ENCODE measurements at regions not wholly inside any gene's neighbourhood (a gene's known extent, or its start where the extent isn't known, plus 50 kb on each side); places are given as distances from the start of the nearest gene placed in this dataset.

GRCh38 chr9:85417674-85418073 is 324.1 kb downstream of the AGTPBP1 start (continued):
- TF ChIP-seq ZNF609 (CRISPR knock-in tag; IDR thresholded peaks at IDR 0.05; ENCODE audit: borderline replicate concordance) (no peak), KDM5B (IDR thresholded peaks at IDR 0.05; ENCODE audit: insufficient replicate concordance, low read depth, low read length) (no peak), ZNF740 (CRISPR knock-in tag; IDR thresholded peaks at IDR 0.05) (no peak), ZNF740 (tag; IDR thresholded peaks at IDR 0.05) (no peak), NCOA4 (IDR thresholded peaks at IDR 0.05; ENCODE audit: partially characterized antibody) (no peak), ZNF507 (tag; conservative IDR thresholded peaks at IDR 0.05) (no peak), MAX (CRISPR knock-in tag; IDR thresholded peaks at IDR 0.05) (no peak), MGA (IDR thresholded peaks at IDR 0.05) (no peak), RHOXF2B (CRISPR knock-in tag; conservative IDR thresholded peaks at IDR 0.05) (no peak), JUND (IDR thresholded peaks at IDR 0.05; ENCODE audit: borderline replicate concordance, low read depth, low read length) (no peak), JUND (tag; IDR thresholded peaks at IDR 0.05; ENCODE audit: borderline replicate concordance, low read depth, low read length) (no peak)
